Heart right ventricle (tissue), 16 donors: ENCODE measurements at regions not wholly inside any gene's neighbourhood (a gene's known extent, or its start where the extent isn't known, plus 50 kb on each side); places are given as distances from the start of the nearest gene placed in this dataset.

Source experiments
- ATAC-seq, 8 donors: fragments of 200-7000 bp; cut with Tn5 transposase; one replicate each; pipeline ENCODE4 v1.9.1; 2020; ENCODE audit warnings: mild to moderate bottlenecking in 8 of 8, moderate library complexity in 8 of 8, moderate number of reproducible peaks in 1 of 8
- DNase-seq, 2 donors: peaks; one replicate each; pipeline ENCODE4 v3.0.0-alpha.2; 2020
- H3K27ac ChIP-seq, 10 donors: fragments of 200-600 bp; sonication (generic) in 2 of 10; one replicate each; pipeline versions ENCODE4 v1.5.0 to v1.8.0; 2020 to 2022; ENCODE audit warnings: mild to moderate bottlenecking in 3 of 10
- H3K27me3 ChIP-seq, 7 donors: fragments of 200-600 bp; one replicate each; pipeline ENCODE4 v1.8.0; 2021 to 2022; ENCODE audit warnings: mild to moderate bottlenecking in 2 of 7
- H3K36me3 ChIP-seq, 9 donors: fragments of 200-600 bp; sonication (generic) in 1 of 9; one replicate each; pipeline versions ENCODE4 v1.5.0 to v1.8.0; 2020 to 2022; ENCODE audit warnings: mild to moderate bottlenecking in 2 of 9
- H3K4me1 ChIP-seq, 9 donors: fragments of 200-600 bp; sonication (generic) in 1 of 9; one replicate each; pipeline versions ENCODE4 v1.5.0 to v1.8.0; 2020 to 2022; ENCODE audit warnings: mild to moderate bottlenecking in 4 of 9
- H3K4me3 ChIP-seq, 10 donors: fragments of 200-600 bp; sonication (generic) in 2 of 10; one replicate each; pipeline versions ENCODE4 v1.5.0 to v1.8.0; 2020 to 2022; ENCODE audit warnings: mild to moderate bottlenecking in 7 of 10, moderate library complexity in 2 of 10
- H3K9me3 ChIP-seq, 11 donors: fragments of 200-600 bp in 10 of 11; sonication (generic) in 2 of 11; one replicate each; pipeline versions ENCODE4 v1.5.0 to v1.8.0; 2013 to 2022; ENCODE audit warnings: mild to moderate bottlenecking in 2 of 11, control low read depth in 1 of 11, moderate library complexity in 1 of 11
- CTCF ChIP-seq, 9 donors: fragments of 200-600 bp; sonication (generic) in 2 of 9; IDR thresholded peaks; one replicate each; pipeline versions ENCODE4 v1.5.0 to v1.8.0; 2021 to 2022; ENCODE audit warnings: antibody characterized with exemption in 9 of 9, mild to moderate bottlenecking in 5 of 9, moderate library complexity in 1 of 9
- WGBS, 2 donors: extraction: QIAGEN DNeasy Blood & Tissue Kit; methylation state at CpG; one replicate each; pipeline ENCODE4 v1.1.7; 2013; ENCODE audit warnings: inconsistent platforms in 1 of 2; 5-methylcytosine and 5-hydroxymethylcytosine counted together
- intact Hi-C, 10 donors: fragments of 100-400 bp; cut with DNase I; formaldehyde crosslinking; loops; one replicate each; pipeline versions ENCODE4 v1.11.1 to v1.14.2; 2022
- donor health status: Arrhythmogenic right ventricular cardiomyopathy.
- donor health status: ischemic (EF 13 %, LVEDD 7.1; RV severe dilation, severe dysfunction).
- donor health status: healthy with polysubstance abuse.
- donor health status: DM: no; HTN: yes; CAD: no.
- donor health status: DM: no; HTN: no; CAD: no.
- donor health status: ischemic (EF 25% LVEDD 6.9; RV normal size, moderate dysfunction).
- donor health status: ischemic (EF 25% LVEDD 5.7; RV mildly dilated, moderate dysfunction).
- donor health status: healthy.
- donor health status: DM: yes; HTN: yes; CAD: no.
- donor health status: Ischemic cardiomyopathy.
- donor health status: ischemic (EF 35%, LVEDD 5.7; RV mildly dilated, moderate dysfunction).
- donor health status: nonischemic (EF 11% LVEDD 7.7; RV severe dilation, severe dysfunction).
- donor health status: DM: yes; HTN: yes; CAD: no.
- donor health status: PGD.
- donor health status: ischemic (EF 29% LVEDD 5.4; RV normal size, mild dysfunction).
- donor health status: nonischemic (EF 23%, LVEDD 6.1; RV moderate dilation, normal function).

- Histone ChIP-seq H3K4me3 (no peak overlapping the region), H3K9me3 (no peaks in the 10 kb centered on the region), H3K27me3 (no peaks in the 10 kb centered on the region), H3K4me1 (no peaks in the 10 kb centered on the region), H3K36me3 (no peaks in the 10 kb centered on the region), H3K27ac (no peak overlapping the region)
- intact Hi-C loops, result loop anchor here in 1 of 10 donors (10.0 kb wide), 1 partner anchor 799 kb away; the partner anchor contains the start of gene DIPK2A
- no peak for TF ChIP-seq CTCF (IDR thresholded peaks at IDR 0.05)
- ATAC-seq (no peak), DNase-seq (no peak)
- WGBS, 2 donors, result 87 to 92% methylated on average over 4 of the region's 4 CpGs
Measured at GRCh38 chr3:144773350-144773749, 801.7 kb downstream of the DIPK2A start.

DNA sequence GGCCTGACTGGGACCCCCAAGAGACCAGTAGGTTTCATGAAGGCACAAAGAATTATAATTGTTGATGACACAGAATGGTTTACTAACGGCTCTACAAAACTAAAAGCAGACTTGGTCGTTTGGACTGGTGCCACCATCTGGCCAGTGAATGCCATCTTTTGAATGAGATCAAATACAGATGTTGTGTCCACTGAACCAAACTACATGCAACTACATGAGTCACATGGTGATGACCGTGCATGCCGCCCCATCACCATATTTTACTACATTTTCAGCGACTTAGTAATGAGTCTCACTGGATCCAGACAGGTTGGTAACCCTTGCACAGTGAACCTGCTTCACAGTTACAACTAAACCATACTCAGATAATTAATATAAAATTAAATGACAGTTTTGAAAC, 803.3 kb downstream of the DIPK2A start:
- Histone ChIP-seq H3K27ac (no peak overlapping the region), H3K9me3 (no peaks in the 10 kb centered on the region), H3K4me1 (no peaks in the 10 kb centered on the region), H3K4me3 (no peak overlapping the region), H3K27me3 (no peaks in the 10 kb centered on the region), H3K36me3 (no peaks in the 10 kb centered on the region)
- ATAC-seq (no peak), DNase-seq (no peak)
- intact Hi-C loops, result loop anchor here in 1 of 10 donors (10.0 kb wide), 1 partner anchor 800 kb away; the partner anchor contains the start of gene DIPK2A
- no peak for TF ChIP-seq CTCF (IDR thresholded peaks at IDR 0.05)
- WGBS, 2 donors, result 87 to 89% methylated on average over 5 of the region's 5 CpGs

DNA sequence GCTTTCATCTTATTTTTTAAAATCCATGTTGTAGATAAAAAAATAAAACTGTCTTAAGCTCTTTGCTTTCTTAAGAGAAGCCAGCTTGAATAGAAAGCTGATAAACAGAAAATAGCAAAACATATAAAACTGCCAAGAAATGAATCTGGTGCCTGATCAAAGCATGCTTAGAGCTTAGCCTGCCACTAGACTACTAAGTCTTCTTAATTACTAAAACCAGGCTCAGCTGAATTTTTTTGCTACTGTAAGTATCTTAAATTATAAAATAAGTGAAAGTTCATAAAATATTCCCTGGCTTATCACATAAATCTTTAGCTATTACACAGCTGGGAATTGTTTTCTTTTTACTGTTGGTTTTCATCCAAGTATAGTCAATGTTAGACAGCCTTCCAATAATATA, 803.9 kb downstream of the DIPK2A start:
- Histone ChIP-seq H3K9me3 (no peaks in the 10 kb centered on the region), H3K4me3 (no peak overlapping the region), H3K4me1 (no peaks in the 10 kb centered on the region), H3K27me3 (no peaks in the 10 kb centered on the region), H3K27ac (no peak overlapping the region), H3K36me3 (no peaks in the 10 kb centered on the region)
- TF ChIP-seq CTCF (IDR thresholded peaks at IDR 0.05), result no peak
- no peak for DNase-seq
- intact Hi-C loops, result loop anchor here in 1 of 10 donors (10.0 kb wide), 1 partner anchor 801 kb away; the partner anchor contains the start of gene DIPK2A
- ATAC-seq, result no peak

DNA sequence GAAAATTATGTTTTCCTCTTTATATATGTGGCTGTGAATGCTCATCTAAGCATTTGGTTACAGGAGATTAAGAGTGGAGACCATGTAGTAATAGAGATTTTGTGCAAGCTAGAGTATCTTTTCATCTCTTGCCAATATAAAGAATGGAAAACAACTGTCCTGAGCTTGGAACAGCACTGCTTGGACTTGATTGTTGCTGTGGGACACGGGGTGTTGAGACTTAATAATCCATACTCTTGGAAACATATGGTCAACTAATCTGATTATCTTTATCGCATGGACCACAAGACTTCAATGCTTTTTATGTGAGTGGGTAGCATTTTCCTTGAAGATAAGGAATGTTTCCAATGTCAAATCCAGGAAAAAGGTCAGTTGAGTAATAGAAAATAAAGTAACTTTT, 806.3 kb downstream of the DIPK2A start:
- Histone ChIP-seq H3K4me3 (no peak overlapping the region), H3K36me3 (no peaks in the 10 kb centered on the region), H3K27ac (no peak overlapping the region), H3K27me3 (no peaks in the 10 kb centered on the region), H3K4me1 (no peaks in the 10 kb centered on the region), H3K9me3 (no peaks in the 10 kb centered on the region)
- TF ChIP-seq CTCF (IDR thresholded peaks at IDR 0.05), result no peak
- WGBS, 2 donors, result 60 to 73% methylated on average over 2 of the region's 2 CpGs
- intact Hi-C loops, result loop anchor here in 1 of 10 donors (10.0 kb wide), 1 partner anchor 803 kb away; the partner anchor contains the start of gene DIPK2A
- ATAC-seq (no peak), DNase-seq (no peak)
